C4-2B (cell line): ENCODE measurements at regions not wholly inside any gene's neighbourhood (a gene's known extent, or its start where the extent isn't known, plus 50 kb on each side); places are given as distances from the start of the nearest gene placed in this dataset.

Experiments used
- H3K27ac ChIP-seq: fragments of 450-650 bp; 2 replicates; pipeline ENCODE4 v1.5.1; 2017
- CTCF ChIP-seq: fragments of 450-650 bp; conservative IDR thresholded peaks from 2 replicates; pipeline ENCODE4 v1.5.1; 2017; ENCODE audit warnings: mild to moderate bottlenecking
- ZFX ChIP-seq: fragments of 450-650 bp; IDR thresholded peaks from 2 replicates; pipeline ENCODE4 v1.6.1; 2017

GRCh38 chr18:78240627-78241252 lies 738.9 kb upstream of the SALL3 start:
- no peak for TF ChIP-seq CTCF
- TF ChIP-seq ZFX: no peak
- H3K27ac ChIP-seq: no peak overlapping the region

GRCh38 chr18:78241535-78242253 lies 737.9 kb upstream of the SALL3 start:
- no peak overlapping the region for H3K27ac ChIP-seq
- TF ChIP-seq CTCF: no peak
- no peak for TF ChIP-seq ZFX

GRCh38 chr18:78242254-78242643 lies 737.4 kb upstream of the SALL3 start:
- TF ChIP-seq CTCF: no peak
- TF ChIP-seq ZFX: no peak

GRCh38 chr18:78242806-78243205 lies 736.8 kb upstream of the SALL3 start:
- TF ChIP-seq ZFX (no peak), CTCF (no peak)
- no peak overlapping the region for H3K27ac ChIP-seq

More at GRCh38 chr18:78242254-78242643, 737.4 kb upstream of the SALL3 start:
- no peak overlapping the region for H3K27ac ChIP-seq

GRCh38 chr18:78244779-78245178 lies 734.8 kb upstream of the SALL3 start:
- no peak overlapping the region for H3K27ac ChIP-seq
- TF ChIP-seq CTCF (no peak), ZFX (no peak)

GRCh38 chr18:78245451-78245850 lies 734.2 kb upstream of the SALL3 start:
- no peak overlapping the region for H3K27ac ChIP-seq
- TF ChIP-seq ZFX (no peak), CTCF (no peak)

- TF ChIP-seq ZFX: no peak
- H3K27ac ChIP-seq: no peak overlapping the region
Measured at GRCh38 chr18:78246050-78246449, 733.6 kb upstream of the SALL3 start.

GRCh38 chr18:78246588-78246987 lies 733.0 kb upstream of the SALL3 start:
- TF ChIP-seq ZFX (no peak), CTCF (no peak)
- no peak overlapping the region for H3K27ac ChIP-seq
